LNCaP clone FGC (cell line): ENCODE measurements at regions not wholly inside any gene's neighbourhood (a gene's known extent, or its start where the extent isn't known, plus 50 kb on each side); places are given as distances from the start of the nearest gene placed in this dataset.

Experiments
- DNase-seq: peaks from one replicate; pipeline ENCODE4 v3.0.0-alpha.2; 2011; ENCODE audit warnings: low read depth
- H3K4me3 ChIP-seq: 2 replicates; pipeline ENCODE4 v1.5.1; 2011; ENCODE audit warnings: mild to moderate bottlenecking, low read depth, low read length, control low read depth
- TF ChIP-seq, protein P1 (sequence below): IDR thresholded peaks from 2 replicates; pipeline ENCODE4 v1.5.1; 2012; ENCODE audit warnings: mild to moderate bottlenecking; ENCODE audit not compliant: control insufficient read depth, insufficient read depth; ENCODE audit errors: extremely low read depth

DNA sequence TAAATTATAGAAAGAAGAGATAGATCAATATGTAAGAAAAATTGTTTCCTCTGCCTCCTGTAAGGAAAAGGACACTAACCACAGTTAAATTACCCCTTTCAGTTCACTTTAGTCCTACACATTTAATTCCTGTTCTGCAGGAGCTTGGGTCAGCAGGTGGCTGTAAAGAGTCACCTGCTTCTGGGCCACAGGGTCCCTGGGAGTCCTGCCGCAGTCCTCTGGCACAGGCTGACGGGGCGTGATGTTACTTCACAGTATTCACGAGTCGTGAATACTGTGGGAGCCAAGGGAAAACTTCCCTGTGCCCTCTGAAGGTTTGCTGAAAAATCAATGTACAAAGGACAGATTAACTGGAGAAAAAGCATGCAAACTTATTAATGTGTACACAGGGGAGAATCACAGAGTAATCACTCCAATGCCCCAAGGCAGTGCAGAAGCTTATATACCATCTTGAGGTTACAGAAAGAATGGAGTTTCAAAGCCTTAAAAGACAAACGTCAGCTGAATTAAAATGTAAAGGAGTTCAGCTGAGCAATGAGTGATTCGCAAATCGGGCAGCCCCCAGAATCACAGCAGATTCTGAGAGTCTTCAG is 125.8 kb upstream of the TMTC4 start:
- DNase-seq, result no peak
- H3K4me3 ChIP-seq, result no peak overlapping the region
- TF ChIP-seq, protein P1, sequence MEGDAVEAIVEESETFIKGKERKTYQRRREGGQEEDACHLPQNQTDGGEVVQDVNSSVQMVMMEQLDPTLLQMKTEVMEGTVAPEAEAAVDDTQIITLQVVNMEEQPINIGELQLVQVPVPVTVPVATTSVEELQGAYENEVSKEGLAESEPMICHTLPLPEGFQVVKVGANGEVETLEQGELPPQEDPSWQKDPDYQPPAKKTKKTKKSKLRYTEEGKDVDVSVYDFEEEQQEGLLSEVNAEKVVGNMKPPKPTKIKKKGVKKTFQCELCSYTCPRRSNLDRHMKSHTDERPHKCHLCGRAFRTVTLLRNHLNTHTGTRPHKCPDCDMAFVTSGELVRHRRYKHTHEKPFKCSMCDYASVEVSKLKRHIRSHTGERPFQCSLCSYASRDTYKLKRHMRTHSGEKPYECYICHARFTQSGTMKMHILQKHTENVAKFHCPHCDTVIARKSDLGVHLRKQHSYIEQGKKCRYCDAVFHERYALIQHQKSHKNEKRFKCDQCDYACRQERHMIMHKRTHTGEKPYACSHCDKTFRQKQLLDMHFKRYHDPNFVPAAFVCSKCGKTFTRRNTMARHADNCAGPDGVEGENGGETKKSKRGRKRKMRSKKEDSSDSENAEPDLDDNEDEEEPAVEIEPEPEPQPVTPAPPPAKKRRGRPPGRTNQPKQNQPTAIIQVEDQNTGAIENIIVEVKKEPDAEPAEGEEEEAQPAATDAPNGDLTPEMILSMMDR, result no peak

DNA sequence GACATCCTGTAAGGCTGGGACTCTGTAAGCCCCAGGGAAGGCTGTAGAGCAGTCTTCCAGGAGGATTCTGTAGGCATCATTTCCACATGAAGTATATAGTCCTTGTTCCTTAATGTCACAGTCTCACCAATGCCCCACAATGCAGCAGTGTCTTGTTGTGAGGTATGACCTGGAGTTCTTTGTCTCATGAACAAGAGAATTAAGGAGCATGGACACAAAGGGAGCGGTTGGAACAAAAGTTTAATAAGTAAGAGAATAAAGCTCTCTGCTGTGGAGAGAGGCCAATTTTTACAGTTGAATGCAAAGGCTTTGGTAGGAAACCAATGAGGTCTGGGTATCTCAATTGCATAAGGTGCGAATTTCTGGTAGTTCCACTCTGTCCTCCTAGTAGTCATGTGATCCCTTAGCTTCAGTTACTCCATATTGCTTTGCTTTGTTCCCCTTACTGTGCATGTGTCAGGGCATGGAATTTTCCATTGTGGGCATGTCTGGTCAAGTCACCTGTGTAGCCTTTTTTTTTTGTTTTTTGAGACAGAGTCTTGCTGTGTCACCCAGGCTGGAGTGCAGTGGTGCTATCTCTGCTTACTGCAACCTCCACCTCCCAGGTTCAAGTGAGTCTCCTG is 124.3 kb upstream of the TMTC4 start:
- TF ChIP-seq, protein P1, result no peak
- DNase-seq, result no peak
- no peak overlapping the region for H3K4me3 ChIP-seq

DNA sequence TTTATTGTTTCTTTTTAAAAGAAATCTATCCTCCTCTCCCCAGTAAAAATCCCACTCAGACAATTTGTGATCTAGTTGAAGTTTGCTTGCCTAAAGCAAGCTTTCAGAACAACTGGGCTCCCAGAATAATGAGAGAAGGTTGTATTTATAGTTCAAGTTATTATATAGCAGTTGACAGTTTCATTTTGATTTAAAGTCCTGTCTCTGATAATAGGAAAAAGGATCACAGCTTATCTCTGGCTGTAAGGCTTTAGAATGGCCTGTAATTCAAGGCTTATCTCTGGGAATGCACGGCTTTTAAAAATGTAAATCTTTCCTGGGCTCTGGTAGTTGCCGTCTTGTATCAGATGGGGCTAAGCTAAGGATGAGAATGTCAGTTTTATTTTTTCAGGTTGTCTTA is 123.3 kb upstream of the TMTC4 start:
- H3K4me3 ChIP-seq, result no peak overlapping the region
- TF ChIP-seq, protein P1, result no peak
- no peak for DNase-seq

DNA sequence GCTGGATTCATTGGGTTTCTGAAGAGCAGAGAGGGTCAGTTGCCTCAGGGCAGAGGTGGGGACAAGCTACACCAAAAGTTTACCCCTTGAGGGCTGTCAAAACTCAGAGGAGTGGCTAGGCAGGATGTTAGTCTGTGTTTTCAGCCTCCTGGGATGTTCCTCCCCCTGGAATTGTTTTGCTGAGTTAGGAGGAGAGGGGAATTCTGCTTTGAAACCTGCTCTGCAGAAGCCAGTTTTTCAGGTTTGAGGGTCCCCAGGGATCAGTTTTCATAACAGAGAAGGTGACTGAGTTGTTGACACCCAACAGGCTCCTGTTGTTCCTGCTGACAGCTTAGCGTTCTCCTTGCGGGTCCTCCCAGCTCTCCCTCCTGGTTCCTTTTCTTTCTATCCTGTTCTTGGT is 121.9 kb upstream of the TMTC4 start:
- TF ChIP-seq, protein P1, result no peak
- no peak for DNase-seq
- H3K4me3 ChIP-seq, result no peak overlapping the region

DNA sequence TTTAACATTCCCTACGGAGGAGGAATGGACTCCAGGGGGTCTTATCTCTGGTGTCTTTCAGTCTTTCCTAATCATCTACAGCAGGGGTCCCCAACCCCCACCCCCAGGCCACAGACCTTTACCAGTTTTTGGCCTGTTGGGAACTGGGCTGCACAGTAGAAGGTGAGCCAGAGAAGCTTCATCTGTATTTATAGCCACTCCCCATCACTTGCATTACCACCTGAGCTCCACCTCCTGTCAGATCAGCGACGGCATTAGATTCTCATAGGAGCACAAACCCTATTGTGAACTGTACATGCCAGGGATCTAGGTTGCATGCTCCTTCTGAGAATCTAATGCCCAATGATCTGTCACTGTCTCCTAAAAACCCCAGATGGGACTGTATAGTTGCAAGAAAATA is 120.0 kb upstream of the TMTC4 start:
- TF ChIP-seq, protein P1, result no peak
- no peak overlapping the region for H3K4me3 ChIP-seq
- no peak for DNase-seq

DNA sequence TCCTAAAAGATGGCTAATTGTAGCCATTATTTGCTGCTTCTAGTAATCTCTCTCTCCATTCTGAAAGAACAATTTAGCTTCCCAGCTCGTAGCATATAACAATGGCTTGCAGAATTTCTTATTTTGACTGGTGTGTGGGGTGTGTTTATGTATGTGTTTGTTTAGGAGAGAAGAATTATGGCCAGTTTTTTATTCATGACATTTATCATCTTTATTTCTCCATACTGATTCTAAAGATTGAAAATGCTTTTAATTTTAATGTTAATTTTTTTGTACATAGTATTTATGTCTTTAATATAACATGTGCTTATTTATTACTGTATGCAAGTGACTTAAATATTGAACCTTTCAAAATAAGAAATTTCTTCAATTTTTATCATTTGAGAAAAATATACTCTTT is 115.8 kb upstream of the TMTC4 start:
- DNase-seq, result no peak
- TF ChIP-seq, protein P1, result no peak
- H3K4me3 ChIP-seq, result no peak overlapping the region

DNA sequence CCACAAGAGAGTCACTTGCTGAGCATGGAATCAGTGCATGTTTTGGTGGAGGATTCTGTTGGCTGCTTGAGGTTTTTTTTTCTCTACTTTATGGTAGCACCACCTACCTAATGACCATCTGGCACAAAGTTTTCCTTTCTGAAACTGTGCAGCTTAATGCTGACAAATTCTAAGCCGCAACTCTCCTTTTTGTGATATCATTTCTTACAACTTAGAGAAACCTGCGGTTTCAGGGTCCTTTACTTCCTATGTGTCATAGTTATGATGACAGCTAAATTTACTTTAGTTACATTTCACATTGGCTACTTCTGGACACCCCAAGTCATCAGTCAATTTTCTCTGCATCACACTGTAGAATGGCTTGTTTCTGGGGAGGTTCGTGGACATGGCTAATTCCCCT is 115.4 kb upstream of the TMTC4 start:
- TF ChIP-seq, protein P1, result no peak
- no peak for DNase-seq

More for the DNA sequence above, 115.4 kb upstream of the TMTC4 start:
- no peak overlapping the region for H3K4me3 ChIP-seq
